Sigmoid colon (tissue), 6 donors: ENCODE measurements at regions not wholly inside any gene's neighbourhood (a gene's known extent, or its start where the extent isn't known, plus 50 kb on each side); places are given as distances from the start of the nearest gene placed in this dataset.

Experiments used
- DNase-seq: peaks from one replicate; pipeline ENCODE4 v3.0.0-alpha.2; 2019
- H3K27ac ChIP-seq, 4 donors: fragments of 200-600 bp; sonication (generic); one replicate each; pipeline ENCODE4 v1.5.1; 2016 to 2019; ENCODE audit warnings: mild to moderate bottlenecking in 1 of 4
- H3K27me3 ChIP-seq, 3 donors: fragments of 200-600 bp; sonication (generic); one replicate each; pipeline ENCODE4 v1.5.1; 2019; ENCODE audit warnings: mild to moderate bottlenecking in 1 of 3
- H3K36me3 ChIP-seq, 4 donors: fragments of 200-600 bp; sonication (generic); one replicate each; pipeline ENCODE4 v1.5.1; 2016 to 2019
- H3K4me1 ChIP-seq, 4 donors: fragments of 200-600 bp; sonication (generic); one replicate each; pipeline ENCODE4 v1.5.1; 2017 to 2019
- H3K4me3 ChIP-seq, 4 donors: fragments of 200-600 bp; sonication (generic); one replicate each; pipeline ENCODE4 v1.5.1; 2017 to 2019; ENCODE audit warnings: mild to moderate bottlenecking in 2 of 4, moderate library complexity in 1 of 4
- H3K9me3 ChIP-seq, 4 donors: fragments of 200-600 bp in 3 of 4; sonication (generic) in 3 of 4; one replicate each; pipeline versions ENCODE4 v1.5.1 to v1.6.1; 2013 to 2019
- EP300 ChIP-seq, 4 donors: sonication (generic); formaldehyde crosslinking; IDR thresholded peaks; one replicate each; pipeline ENCODE4 v1.6.1; 2017; ENCODE audit warnings: antibody characterized with exemption in 4 of 4
- POLR2A ChIP-seq, 2 donors: fragments of 450-650 bp; IDR thresholded peaks; one replicate each; pipeline ENCODE4 v1.6.1; 2016; ENCODE audit warnings: antibody characterized with exemption in 2 of 2, mild to moderate bottlenecking in 2 of 2, moderate library complexity in 2 of 2
- POLR2AphosphoS5 ChIP-seq, 4 donors: sonication (generic); formaldehyde crosslinking; IDR thresholded peaks; one replicate each; pipeline ENCODE4 v1.6.1; 2017; ENCODE audit warnings: antibody characterized with exemption in 4 of 4
- WGBS, 2 donors: extraction: QIAGEN DNeasy Blood & Tissue Kit; methylation state at CpG; one replicate each; pipeline ENCODE4 v1.1.7; 2013; 5-methylcytosine and 5-hydroxymethylcytosine counted together
- intact Hi-C: fragments of 100-400 bp; cut with DNase I; formaldehyde crosslinking; loops from one replicate; pipeline ENCODE4 v1.15.1; 2023
- TF ChIP-seq, protein P1 (sequence below), 4 experiments: fragments of 450-650 bp in 3 of 4; fragments of 200-600 bp in 1 of 4; IDR thresholded peaks; one replicate each; pipeline ENCODE4 v1.5.1; 2016 to 2019; ENCODE audit warnings: antibody characterized with exemption in 4 of 4, mild to moderate bottlenecking in 3 of 4, moderate library complexity in 2 of 4
- donor health status: healthy with polysubstance abuse.
- donor health status: healthy.

DNA sequence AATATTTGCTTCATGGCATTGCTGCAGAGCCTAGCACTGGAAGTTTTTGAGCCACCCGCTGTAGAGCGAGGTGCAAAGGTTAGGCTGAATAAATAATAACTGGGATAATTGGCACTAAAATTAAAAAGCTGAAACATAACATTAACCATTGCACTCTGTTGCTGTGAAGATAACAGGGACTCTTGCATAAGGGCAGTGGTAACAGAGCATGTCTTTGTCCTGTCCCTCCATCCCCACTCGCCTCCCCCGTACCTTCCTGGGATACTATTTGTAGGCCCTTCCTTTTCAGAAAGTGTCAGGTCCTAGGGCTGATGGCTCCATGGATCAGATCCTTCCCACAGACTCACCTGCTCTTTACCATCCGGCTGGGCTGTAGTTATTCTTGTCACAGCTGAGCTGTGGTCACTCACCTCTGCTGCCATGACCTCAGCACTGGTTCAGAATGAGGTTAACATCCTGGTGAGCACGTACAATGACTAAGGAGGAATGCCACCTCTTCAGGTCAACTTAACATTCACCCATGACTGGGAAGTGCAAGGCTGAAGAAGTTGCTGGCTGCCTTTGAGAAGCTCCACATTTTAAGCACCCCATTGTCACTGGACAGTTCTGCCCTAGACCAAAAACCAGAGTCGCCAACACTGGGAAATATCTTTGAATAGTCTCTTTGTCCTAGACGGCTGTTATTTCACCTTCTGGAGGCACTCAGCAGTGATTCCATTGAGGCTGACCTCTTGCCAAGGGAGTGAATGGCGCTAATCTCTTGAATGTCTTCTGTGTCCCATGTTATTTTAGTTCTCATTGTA lies 103.2 kb upstream of the KIRREL3 start:
- Histone ChIP-seq H3K36me3 (no peaks in the 10 kb centered on the region), H3K4me3 (no peak overlapping the region), H3K4me1 (no peaks in the 10 kb centered on the region), H3K9me3 (no peaks in the 10 kb centered on the region), H3K27me3 (no peaks in the 10 kb centered on the region), H3K27ac (no peak overlapping the region)
- TF ChIP-seq POLR2AphosphoS5 (IDR thresholded peaks at IDR 0.05) (no peak), POLR2A (IDR thresholded peaks at IDR 0.05) (no peak), EP300 (IDR thresholded peaks at IDR 0.05) (no peak)
- TF ChIP-seq, protein P1, sequence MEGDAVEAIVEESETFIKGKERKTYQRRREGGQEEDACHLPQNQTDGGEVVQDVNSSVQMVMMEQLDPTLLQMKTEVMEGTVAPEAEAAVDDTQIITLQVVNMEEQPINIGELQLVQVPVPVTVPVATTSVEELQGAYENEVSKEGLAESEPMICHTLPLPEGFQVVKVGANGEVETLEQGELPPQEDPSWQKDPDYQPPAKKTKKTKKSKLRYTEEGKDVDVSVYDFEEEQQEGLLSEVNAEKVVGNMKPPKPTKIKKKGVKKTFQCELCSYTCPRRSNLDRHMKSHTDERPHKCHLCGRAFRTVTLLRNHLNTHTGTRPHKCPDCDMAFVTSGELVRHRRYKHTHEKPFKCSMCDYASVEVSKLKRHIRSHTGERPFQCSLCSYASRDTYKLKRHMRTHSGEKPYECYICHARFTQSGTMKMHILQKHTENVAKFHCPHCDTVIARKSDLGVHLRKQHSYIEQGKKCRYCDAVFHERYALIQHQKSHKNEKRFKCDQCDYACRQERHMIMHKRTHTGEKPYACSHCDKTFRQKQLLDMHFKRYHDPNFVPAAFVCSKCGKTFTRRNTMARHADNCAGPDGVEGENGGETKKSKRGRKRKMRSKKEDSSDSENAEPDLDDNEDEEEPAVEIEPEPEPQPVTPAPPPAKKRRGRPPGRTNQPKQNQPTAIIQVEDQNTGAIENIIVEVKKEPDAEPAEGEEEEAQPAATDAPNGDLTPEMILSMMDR (IDR thresholded peaks at IDR 0.05) = no peak
- intact Hi-C loops = no loop called here
- 69 to 80% methylated on average over 9 of the region's 9 CpGs for WGBS, 2 donors
- DNase-seq = no peak

DNA sequence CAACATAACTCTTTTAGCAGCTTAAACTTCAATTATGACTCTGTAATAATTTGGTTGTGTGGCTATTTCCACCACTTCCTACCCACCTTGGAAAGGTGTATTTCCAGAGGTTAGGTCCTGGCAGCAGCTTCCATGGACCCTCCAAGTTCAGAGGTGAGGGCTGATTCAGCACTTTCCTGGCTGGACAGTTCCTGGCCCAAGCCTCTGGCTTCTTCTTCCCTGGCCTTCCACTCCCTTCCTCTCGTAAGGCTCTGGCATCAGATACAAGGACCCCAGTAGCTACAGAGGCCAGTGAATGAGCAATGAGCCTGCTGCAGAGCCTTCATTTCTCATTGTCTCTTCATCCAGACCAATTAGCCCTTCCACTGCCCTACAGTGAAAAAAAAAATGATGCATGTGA lies 98.1 kb upstream of the KIRREL3 start:
- Histone ChIP-seq H3K4me1 (no peaks in the 10 kb centered on the region), H3K9me3 (no peaks in the 10 kb centered on the region), H3K36me3 (no peaks in the 10 kb centered on the region), H3K27me3 (no peaks in the 10 kb centered on the region), H3K27ac (no peak overlapping the region), H3K4me3 (no peak overlapping the region)
- TF ChIP-seq EP300 (IDR thresholded peaks at IDR 0.05) (no peak), POLR2AphosphoS5 (IDR thresholded peaks at IDR 0.05) (no peak), POLR2A (IDR thresholded peaks at IDR 0.05) (no peak)
- TF ChIP-seq, protein P1 (IDR thresholded peaks at IDR 0.05) = no peak
- WGBS, 2 donors = 35 to 44% methylated on average over 1 of the region's 1 CpG
- no peak for DNase-seq
- intact Hi-C loops = loop anchor here (1.0 kb wide), 1 partner anchor 8 kb away; no protein-coding TSS in a partner anchor

DNA sequence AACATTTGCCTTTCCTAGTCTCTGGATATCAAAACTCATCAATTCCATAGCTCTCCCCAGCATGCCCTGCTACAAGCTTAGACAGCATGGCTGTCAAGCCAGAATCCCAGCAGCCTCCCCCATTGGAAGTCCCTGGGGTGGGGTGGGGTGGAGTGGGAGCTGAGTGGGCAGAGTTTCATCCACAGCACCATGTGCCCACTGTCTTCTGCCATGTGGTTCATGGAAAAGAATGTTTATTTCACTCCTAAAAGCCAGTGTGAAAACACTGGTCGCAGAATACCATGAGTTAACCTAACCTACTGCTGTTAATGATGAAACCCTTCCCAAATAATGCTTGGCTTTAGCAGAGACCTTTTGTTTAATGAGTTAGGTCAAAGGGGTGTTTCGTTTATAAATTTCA lies 80.2 kb upstream of the KIRREL3 start:
- Histone ChIP-seq H3K27me3 (no peaks in the 10 kb centered on the region), H3K4me1 (no peaks in the 10 kb centered on the region), H3K4me3 (no peak overlapping the region), H3K36me3 (no peaks in the 10 kb centered on the region), H3K27ac (no peak overlapping the region), H3K9me3 (no peaks in the 10 kb centered on the region)
- no peak for DNase-seq
- TF ChIP-seq POLR2A (IDR thresholded peaks at IDR 0.05) (no peak), POLR2AphosphoS5 (IDR thresholded peaks at IDR 0.05) (no peak), EP300 (IDR thresholded peaks at IDR 0.05) (no peak)
- TF ChIP-seq, protein P1 (IDR thresholded peaks at IDR 0.05) = no peak
- 48 to 53% methylated on average over 2 of the region's 2 CpGs for WGBS, 2 donors
- intact Hi-C loops = no loop called here

DNA sequence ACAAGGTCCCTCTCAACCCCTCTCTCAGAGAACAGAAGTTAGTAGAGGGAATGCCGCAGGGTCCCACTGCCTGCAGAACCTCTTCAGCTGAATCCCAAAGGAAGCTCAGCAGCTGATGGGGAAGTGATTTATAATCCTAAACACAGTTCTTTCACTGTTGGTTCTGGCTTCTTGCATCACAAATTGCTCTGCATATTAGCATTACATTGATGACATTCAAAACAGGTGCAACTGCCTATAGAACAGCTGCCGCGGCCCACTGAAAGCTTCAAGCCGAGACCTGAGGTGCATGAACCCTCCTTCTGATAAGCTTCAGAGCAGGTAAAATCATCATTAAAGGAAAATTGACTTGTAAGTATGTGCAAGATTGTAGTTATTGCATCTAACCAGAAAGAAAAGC lies 75.2 kb upstream of the KIRREL3 start:
- no peaks in the 10 kb centered on the region for H3K27me3 ChIP-seq
- TF ChIP-seq EP300 (IDR thresholded peaks at IDR 0.05) = no peak
- TF ChIP-seq POLR2A (IDR thresholded peaks at IDR 0.05) = no peak
- TF ChIP-seq, protein P1 (IDR thresholded peaks at IDR 0.05) = no peak
- no peak for TF ChIP-seq POLR2AphosphoS5 (IDR thresholded peaks at IDR 0.05)
- no peaks in the 10 kb centered on the region for H3K4me1 ChIP-seq
- H3K27ac ChIP-seq = no peak overlapping the region
- no peak for DNase-seq
- WGBS, 2 donors = 91 to 92% methylated on average over 4 of the region's 4 CpGs
- intact Hi-C loops = no loop called here
- H3K9me3 ChIP-seq = no peaks in the 10 kb centered on the region
- H3K36me3 ChIP-seq = no peaks in the 10 kb centered on the region
- no peak overlapping the region for H3K4me3 ChIP-seq
